ENCODE measurements at regions not wholly inside any gene's neighbourhood (a gene's known extent, or its start where the extent isn't known, plus 50 kb on each side); places are given as distances from the start of the nearest gene placed in this dataset.

- no peak for TF ChIP-seq POLR2A (IDR thresholded peaks at IDR 0.05; ENCODE audit: low read length)
- no peak for TF ChIP-seq GATA1 (IDR thresholded peaks at IDR 0.05; ENCODE audit: low read depth, low read length)
Measured at GRCh38 chr11:71356904-71357303, 91.3 kb downstream of the DHCR7 start.
